Colonic mucosa (tissue), 4 donors: ENCODE measurements at regions not wholly inside any gene's neighbourhood (a gene's known extent, or its start where the extent isn't known, plus 50 kb on each side); places are given as distances from the start of the nearest gene placed in this dataset.

Experiments
- DNase-seq: peaks from one replicate; pipeline ENCODE4 v3.0.0-alpha.2; 2020
- H3K27ac ChIP-seq: fragments of 200-600 bp; one replicate; pipeline ENCODE4 v1.8.0; 2021
- H3K27me3 ChIP-seq: fragments of 200-600 bp; one replicate; pipeline ENCODE4 v1.8.0; 2021
- H3K36me3 ChIP-seq: fragments of 200-600 bp; one replicate; pipeline ENCODE4 v1.8.0; 2021
- H3K4me1 ChIP-seq: fragments of 200-600 bp; one replicate; pipeline ENCODE4 v1.8.0; 2021; ENCODE audit warnings: mild to moderate bottlenecking
- H3K4me3 ChIP-seq: fragments of 200-600 bp; one replicate; pipeline ENCODE4 v1.8.0; 2021
- H3K9ac ChIP-seq, 2 donors: one replicate each; pipeline ENCODE4 v1.7.0; 2013; ENCODE audit warnings: control low read depth in 2 of 2, low read depth in 2 of 2, low read length in 2 of 2
- H3K9me3 ChIP-seq: fragments of 200-600 bp; one replicate; pipeline ENCODE4 v1.8.0; 2021
- CTCF ChIP-seq: fragments of 200-600 bp; IDR thresholded peaks from one replicate; pipeline ENCODE4 v1.8.0; 2022; ENCODE audit warnings: antibody characterized with exemption, mild to moderate bottlenecking
- intact Hi-C: fragments of 100-400 bp; cut with DNase I; formaldehyde crosslinking; loops from one replicate; pipeline ENCODE4 v1.14.1; 2022
- donor health status: healthy.
- donor health status: DM: no; HTN: no; CAD: no.
- donor health status: DM: no; HTN: no; CAD: no.

- TF ChIP-seq CTCF: no peak
- intact Hi-C loops: no loop called here
- Histone ChIP-seq H3K9me3 (no peaks in the 10 kb centered on the region), H3K36me3 (no peaks in the 10 kb centered on the region), H3K9ac (no peak overlapping the region), H3K27ac (no peak overlapping the region), H3K4me3 (no peak overlapping the region), H3K4me1 (no peaks in the 10 kb centered on the region), H3K27me3 (no peaks in the 10 kb centered on the region)
- DNase-seq: no peak
Measured at GRCh38 chr10:2908851-2909630, 158.3 kb upstream of the PFKP start.

DNA sequence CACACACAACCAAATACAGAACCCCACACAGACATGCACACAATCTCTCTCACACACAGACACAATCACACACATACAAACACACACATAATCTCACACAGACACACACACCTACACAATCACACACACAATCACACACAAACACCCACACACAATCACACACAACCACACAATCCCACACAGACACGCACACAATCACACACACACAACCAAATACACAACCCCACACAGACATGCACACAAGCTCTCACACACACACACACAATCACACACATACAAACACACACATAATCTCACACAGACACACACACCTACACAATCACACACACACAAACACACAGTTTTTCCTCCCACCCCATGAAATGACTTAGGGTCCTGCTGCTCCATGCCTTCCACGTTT, 160.4 kb upstream of the PFKP start:
- DNase-seq: no peak
- intact Hi-C loops: no loop called here
- Histone ChIP-seq H3K9me3 (no peaks in the 10 kb centered on the region), H3K27ac (no peak overlapping the region), H3K27me3 (no peaks in the 10 kb centered on the region), H3K9ac (no peak overlapping the region), H3K4me3 (no peak overlapping the region), H3K4me1 (no peaks in the 10 kb centered on the region), H3K36me3 (no peaks in the 10 kb centered on the region)
- TF ChIP-seq CTCF: no peak

DNA sequence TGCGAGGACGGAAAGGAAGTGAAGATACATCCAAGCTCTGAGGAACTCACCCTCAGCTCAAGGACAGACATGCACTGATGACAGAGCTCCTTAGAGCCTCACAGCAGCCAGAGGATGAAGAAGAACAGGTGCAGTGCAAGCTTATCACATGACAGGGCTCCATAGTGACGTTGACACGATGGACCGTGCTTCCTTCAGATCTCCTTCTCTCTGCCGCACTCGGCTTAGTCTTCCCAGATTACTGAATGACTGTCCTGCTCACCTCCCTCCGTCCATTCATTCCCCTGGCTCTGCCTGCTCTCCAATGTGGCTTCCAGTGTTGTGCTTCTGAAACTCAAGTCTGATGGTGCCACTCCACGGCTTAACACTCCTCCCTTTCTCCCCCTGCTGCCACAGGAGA, 161.5 kb upstream of the PFKP start:
- no peaks in the 10 kb centered on the region for H3K9me3 ChIP-seq
- H3K4me1 ChIP-seq: no peaks in the 10 kb centered on the region
- H3K9ac ChIP-seq: no peak overlapping the region
- H3K27me3 ChIP-seq: no peaks in the 10 kb centered on the region
- DNase-seq: no peak
- H3K4me3 ChIP-seq: no peak overlapping the region
- no peak overlapping the region for H3K27ac ChIP-seq
- TF ChIP-seq CTCF: no peak
- no peaks in the 10 kb centered on the region for H3K36me3 ChIP-seq
- intact Hi-C loops: no loop called here

- H3K4me3 ChIP-seq: no peak overlapping the region
- H3K9ac ChIP-seq: no peak overlapping the region
- no peak overlapping the region for H3K27ac ChIP-seq
- no peak for TF ChIP-seq CTCF
- no peaks in the 10 kb centered on the region for H3K27me3 ChIP-seq
- no peak for DNase-seq
- no peaks in the 10 kb centered on the region for H3K9me3 ChIP-seq
- intact Hi-C loops: no loop called here
- no peaks in the 10 kb centered on the region for H3K4me1 ChIP-seq
- H3K36me3 ChIP-seq: no peaks in the 10 kb centered on the region
Measured at GRCh38 chr10:2900530-2900929, 166.8 kb upstream of the PFKP start.

- intact Hi-C loops: no loop called here
Measured at GRCh38 chr10:2899246-2899951, 167.9 kb upstream of the PFKP start.

More at GRCh38 chr10:2899246-2899951, 167.9 kb upstream of the PFKP start:
- H3K36me3 ChIP-seq: no peaks in the 10 kb centered on the region
- H3K9ac ChIP-seq: no peak overlapping the region
- H3K27me3 ChIP-seq: no peaks in the 10 kb centered on the region
- no peaks in the 10 kb centered on the region for H3K4me1 ChIP-seq
- DNase-seq: no peak
- no peak for TF ChIP-seq CTCF
- H3K9me3 ChIP-seq: no peaks in the 10 kb centered on the region
- no peak overlapping the region for H3K4me3 ChIP-seq
- H3K27ac ChIP-seq: no peak overlapping the region
